ENCODE measurements at regions not wholly inside any gene's neighbourhood (a gene's known extent, or its start where the extent isn't known, plus 50 kb on each side); places are given as distances from the start of the nearest gene placed in this dataset.
"Not testable (repeated sequence)": the region's sequence is repeated elsewhere in the genome, so short reads cannot be mapped to it uniquely, and the experiment has no call there.

- Mint-ChIP-seq H3K36me3 (ENCODE audit: low read depth, unreplicated experiment) (no peaks in the 10 kb centered on the region), H3K4me1 (ENCODE audit: unreplicated experiment) (peaks cover 16% of the 10 kb centered on the region), H3K9me3 (ENCODE audit: unreplicated experiment) (no peaks in the 10 kb centered on the region), H3K4me3 (ENCODE audit: unreplicated experiment) (no peak overlapping the region), H3K27me3 (ENCODE audit: unreplicated experiment) (no peaks in the 10 kb centered on the region), H3K27ac (ENCODE audit: unreplicated experiment) (no peak overlapping the region)
- no peak for DNase-seq (ENCODE audit: low spot score)
- TF ChIP-seq, protein P1, sequence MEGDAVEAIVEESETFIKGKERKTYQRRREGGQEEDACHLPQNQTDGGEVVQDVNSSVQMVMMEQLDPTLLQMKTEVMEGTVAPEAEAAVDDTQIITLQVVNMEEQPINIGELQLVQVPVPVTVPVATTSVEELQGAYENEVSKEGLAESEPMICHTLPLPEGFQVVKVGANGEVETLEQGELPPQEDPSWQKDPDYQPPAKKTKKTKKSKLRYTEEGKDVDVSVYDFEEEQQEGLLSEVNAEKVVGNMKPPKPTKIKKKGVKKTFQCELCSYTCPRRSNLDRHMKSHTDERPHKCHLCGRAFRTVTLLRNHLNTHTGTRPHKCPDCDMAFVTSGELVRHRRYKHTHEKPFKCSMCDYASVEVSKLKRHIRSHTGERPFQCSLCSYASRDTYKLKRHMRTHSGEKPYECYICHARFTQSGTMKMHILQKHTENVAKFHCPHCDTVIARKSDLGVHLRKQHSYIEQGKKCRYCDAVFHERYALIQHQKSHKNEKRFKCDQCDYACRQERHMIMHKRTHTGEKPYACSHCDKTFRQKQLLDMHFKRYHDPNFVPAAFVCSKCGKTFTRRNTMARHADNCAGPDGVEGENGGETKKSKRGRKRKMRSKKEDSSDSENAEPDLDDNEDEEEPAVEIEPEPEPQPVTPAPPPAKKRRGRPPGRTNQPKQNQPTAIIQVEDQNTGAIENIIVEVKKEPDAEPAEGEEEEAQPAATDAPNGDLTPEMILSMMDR (IDR thresholded peaks at IDR 0.05; ENCODE audit: unreplicated experiment): no peak
Measured at GRCh38 chr2:239866350-239866749, 158.8 kb downstream of the NDUFA10 start.

GRCh38 chr2:239865856-239866255 is 159.3 kb downstream of the NDUFA10 start:
- H3K4me1 Mint-ChIP-seq (ENCODE audit: unreplicated experiment): peaks cover 20% of the 10 kb centered on the region
- not testable (repeated sequence) for H3K27me3 Mint-ChIP-seq (ENCODE audit: unreplicated experiment)

GRCh38 chr2:239865059-239865639 is 160.0 kb downstream of the NDUFA10 start:
- Mint-ChIP-seq H3K4me3 (ENCODE audit: unreplicated experiment) (no peak overlapping the region), H3K36me3 (ENCODE audit: low read depth, unreplicated experiment) (no peaks in the 10 kb centered on the region), H3K27me3 (ENCODE audit: unreplicated experiment) (no peaks in the 10 kb centered on the region), H3K4me1 (ENCODE audit: unreplicated experiment) (peaks cover 27% of the 10 kb centered on the region), H3K9me3 (ENCODE audit: unreplicated experiment) (no peaks in the 10 kb centered on the region), H3K27ac (ENCODE audit: unreplicated experiment) (no peak overlapping the region)
- TF ChIP-seq, protein P1 (IDR thresholded peaks at IDR 0.05; ENCODE audit: unreplicated experiment): no peak
- no peak for DNase-seq (ENCODE audit: low spot score)

More at GRCh38 chr2:239865856-239866255, 159.3 kb downstream of the NDUFA10 start:
- H3K4me3 Mint-ChIP-seq (ENCODE audit: unreplicated experiment); DNase-seq (ENCODE audit: low spot score); H3K36me3 Mint-ChIP-seq (ENCODE audit: low read depth, unreplicated experiment); H3K9me3 Mint-ChIP-seq (ENCODE audit: unreplicated experiment); H3K27ac Mint-ChIP-seq (ENCODE audit: unreplicated experiment): not testable (repeated sequence)

DNA sequence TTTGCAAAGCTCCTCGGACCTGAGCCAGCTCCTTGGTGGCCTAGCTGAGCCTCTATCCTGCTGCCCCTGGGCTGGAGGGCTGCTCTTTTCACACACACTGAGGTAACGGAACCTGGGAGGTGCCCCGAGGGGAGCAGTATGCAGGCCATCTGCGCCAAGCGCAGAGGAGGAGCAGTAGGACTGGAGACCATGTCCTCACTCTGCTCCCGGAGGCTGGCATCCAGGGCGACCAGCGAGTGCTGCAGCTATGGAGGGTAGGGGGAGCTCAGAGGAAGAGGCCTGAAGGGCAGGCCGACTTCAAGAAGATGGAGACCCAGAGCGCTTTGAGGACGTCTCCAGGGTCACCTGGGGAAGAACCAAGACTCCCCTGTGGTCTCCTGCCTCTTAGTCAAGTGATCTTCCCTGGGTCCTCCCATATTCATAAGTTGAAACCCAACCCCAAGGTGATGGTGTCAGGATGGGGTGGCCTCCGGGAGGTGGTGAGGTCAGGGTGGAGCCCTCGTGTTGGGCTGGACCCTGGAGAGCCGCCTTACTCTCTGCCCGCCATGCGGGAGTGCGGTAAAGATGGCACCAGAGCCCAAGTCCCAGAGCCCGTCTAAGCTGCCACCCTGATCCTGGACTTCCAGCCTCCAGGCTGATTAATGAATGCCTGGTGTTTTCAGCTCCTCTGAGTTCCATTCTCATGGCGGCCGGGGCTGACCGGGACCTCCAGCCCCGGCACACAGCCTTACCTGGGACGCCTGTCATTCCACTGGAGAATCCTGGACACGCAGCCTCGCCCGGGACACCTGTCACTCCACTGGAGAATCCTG is 160.7 kb downstream of the NDUFA10 start:
- Mint-ChIP-seq H3K4me1 (ENCODE audit: unreplicated experiment) (peaks cover 29% of the 10 kb centered on the region), H3K9me3 (ENCODE audit: unreplicated experiment) (no peaks in the 10 kb centered on the region), H3K27ac (ENCODE audit: unreplicated experiment) (no peak overlapping the region), H3K36me3 (ENCODE audit: low read depth, unreplicated experiment) (no peaks in the 10 kb centered on the region), H3K27me3 (ENCODE audit: unreplicated experiment) (peaks cover 2% of the 10 kb centered on the region), H3K4me3 (ENCODE audit: unreplicated experiment) (no peak overlapping the region)
- TF ChIP-seq, protein P1 (IDR thresholded peaks at IDR 0.05; ENCODE audit: unreplicated experiment): no peak
- DNase-seq (ENCODE audit: low spot score): no peak

DNA sequence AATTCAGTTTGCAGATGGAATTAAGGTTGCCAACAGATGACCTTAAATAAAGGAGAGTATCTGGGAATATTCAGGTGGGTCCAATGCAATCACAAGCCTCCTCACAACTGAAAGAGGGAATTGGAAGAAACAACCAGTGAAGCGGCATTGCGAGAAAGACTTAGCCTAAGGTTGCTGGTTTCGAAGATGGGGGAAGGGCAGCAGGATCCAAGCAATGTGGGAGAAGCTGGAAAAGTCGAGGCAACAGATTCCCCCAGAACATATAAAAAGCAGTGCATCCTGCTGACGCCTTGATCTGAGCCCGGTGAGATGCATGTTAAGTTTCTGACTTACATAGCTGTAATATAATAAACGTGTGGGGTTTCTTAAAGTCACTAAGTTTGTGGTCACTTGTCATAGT is 162.5 kb downstream of the NDUFA10 start:
- Mint-ChIP-seq H3K27me3 (ENCODE audit: unreplicated experiment) (peaks cover 8% of the 10 kb centered on the region), H3K9me3 (ENCODE audit: unreplicated experiment) (no peaks in the 10 kb centered on the region), H3K36me3 (ENCODE audit: low read depth, unreplicated experiment) (peaks cover 3% of the 10 kb centered on the region), H3K4me1 (ENCODE audit: unreplicated experiment) (peaks cover 45% of the 10 kb centered on the region), H3K27ac (ENCODE audit: unreplicated experiment) (peak overlapping the region; percentile 70), H3K4me3 (ENCODE audit: unreplicated experiment) (no peak overlapping the region)
- DNase-seq (ENCODE audit: low spot score): no peak
- TF ChIP-seq, protein P1 (IDR thresholded peaks at IDR 0.05; ENCODE audit: unreplicated experiment): no peak

All from endothelial cell (in vitro differentiated cells).